Hippocampal formation (tissue), 2 donors: ENCODE measurements at regions not wholly inside any gene's neighbourhood (a gene's known extent, or its start where the extent isn't known, plus 50 kb on each side); places are given as distances from the start of the nearest gene placed in this dataset.
"Not testable (repeated sequence)": the region's sequence is repeated elsewhere in the genome, so short reads cannot be mapped to it uniquely, and the experiment has no call there.

Source experiments
- DNase-seq, 2 donors: peaks; one replicate each; lab custom pipeline; 2025; lab: John Stamatoyannopoulos, UW

DNA sequence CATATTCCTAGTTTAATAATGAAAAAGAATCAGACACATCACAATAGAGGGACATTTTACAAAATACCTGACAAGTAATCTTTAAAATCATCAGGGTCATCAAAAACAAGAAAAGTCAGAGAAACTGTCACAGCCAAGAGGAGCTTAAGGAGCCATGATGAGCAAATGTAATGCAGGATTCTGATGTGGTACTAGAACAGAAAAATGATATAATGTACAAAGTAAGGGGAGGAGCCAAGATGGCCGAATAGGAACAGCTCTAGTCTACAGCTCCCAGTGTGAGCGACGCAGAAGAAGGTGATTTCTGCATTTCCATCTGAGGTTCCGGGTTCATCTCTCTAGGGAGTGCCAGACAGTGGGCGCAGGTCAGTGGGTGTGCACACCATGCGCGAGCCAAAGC is 198.0 kb upstream of the FAT3 start:
- no peak for DNase-seq

DNA sequence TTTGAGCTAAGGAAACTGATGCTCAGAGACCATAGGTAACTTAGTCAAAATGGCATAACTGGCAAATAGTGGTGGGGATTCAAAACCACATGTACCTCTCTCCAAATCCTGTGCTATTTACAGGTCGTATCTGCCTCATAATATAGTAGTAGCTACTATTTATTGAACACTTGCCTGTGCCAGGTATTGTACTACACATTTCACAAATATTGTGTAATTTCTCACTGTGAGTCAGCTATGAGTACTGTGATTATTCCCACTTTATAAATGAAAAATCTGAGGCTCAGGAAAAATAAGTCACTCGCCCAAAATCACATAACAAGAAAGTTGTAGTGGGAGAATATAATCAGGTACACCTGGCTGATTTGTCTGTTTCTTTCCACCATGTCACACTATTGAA is 199.8 kb upstream of the FAT3 start:
- DNase-seq: no peak

DNA sequence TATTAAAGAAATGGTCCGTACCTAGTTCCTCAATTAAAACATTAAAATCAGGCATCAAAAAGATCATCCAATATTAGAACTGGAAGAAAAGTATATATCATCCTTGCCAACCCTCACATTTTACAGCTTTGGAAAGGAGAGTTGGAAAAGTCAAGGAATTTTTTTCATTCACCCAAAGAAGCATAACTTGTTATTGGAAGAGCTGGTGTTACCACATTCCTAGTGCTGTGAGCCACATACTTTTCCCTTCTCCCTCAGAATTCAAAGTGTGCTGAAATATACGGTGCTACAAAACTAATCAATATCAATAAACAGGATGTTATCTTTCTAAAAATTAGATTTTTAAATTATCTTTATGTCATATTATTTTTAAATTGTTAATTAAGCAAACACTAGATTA is 202.1 kb upstream of the FAT3 start:
- DNase-seq: no peak

DNA sequence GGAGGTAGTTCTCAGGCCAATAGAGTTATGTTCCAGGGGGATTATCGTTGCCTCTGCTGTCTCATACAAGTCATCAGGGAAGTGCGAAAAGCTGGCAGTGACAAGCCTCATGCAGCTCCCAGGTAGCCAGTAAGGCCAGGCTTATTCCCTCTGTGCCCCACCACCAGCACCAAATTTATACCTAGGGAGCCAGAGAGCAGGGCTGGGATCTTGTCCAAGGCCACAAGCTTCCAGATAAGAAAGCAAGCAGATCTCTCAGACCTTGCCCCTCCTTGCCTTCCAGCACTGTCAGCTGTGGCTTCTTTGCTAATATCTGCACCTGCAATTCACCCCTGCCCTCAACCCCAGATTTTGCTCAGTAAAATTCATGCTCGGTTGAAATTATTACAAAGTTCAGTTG is 206.3 kb upstream of the FAT3 start:
- no peak for DNase-seq

DNA sequence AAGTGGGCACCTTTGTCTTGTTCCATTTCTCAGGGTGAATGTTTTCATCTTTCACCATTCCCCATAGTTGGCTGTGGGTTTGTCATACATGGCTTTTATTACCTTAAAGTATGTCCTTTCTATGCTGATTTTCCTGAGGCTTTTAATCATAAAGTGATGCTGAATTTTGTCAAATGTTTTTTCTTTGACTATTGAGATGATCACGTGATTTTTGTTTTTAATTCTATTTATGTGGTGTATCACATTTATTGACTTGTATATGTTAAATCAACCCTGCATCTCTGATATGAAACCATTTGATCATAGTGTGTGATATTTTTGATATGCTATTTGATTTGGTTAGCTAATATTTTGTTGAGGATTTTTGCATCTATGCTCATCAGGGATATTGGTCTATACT is 216.4 kb upstream of the FAT3 start:
- no peak for DNase-seq

DNA sequence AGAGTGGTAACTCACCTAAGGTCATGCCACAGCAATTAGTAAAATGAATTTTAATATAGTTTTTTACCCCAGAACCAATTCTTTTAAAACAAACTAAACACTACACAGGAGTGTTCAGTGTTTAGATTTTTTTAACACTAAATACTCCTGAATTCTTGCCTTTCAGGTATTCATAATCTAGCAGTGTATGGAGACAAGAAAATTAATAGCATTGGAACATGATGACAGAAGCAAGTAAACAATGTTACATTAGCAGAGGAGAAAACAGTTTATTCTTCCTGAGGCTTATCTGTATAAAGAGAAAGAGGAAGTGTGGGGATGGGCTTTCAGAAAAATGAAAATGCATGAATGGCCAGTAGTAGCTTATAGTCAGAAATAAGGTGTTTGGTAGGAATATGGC is 222.1 kb upstream of the FAT3 start:
- DNase-seq: no peak

DNA sequence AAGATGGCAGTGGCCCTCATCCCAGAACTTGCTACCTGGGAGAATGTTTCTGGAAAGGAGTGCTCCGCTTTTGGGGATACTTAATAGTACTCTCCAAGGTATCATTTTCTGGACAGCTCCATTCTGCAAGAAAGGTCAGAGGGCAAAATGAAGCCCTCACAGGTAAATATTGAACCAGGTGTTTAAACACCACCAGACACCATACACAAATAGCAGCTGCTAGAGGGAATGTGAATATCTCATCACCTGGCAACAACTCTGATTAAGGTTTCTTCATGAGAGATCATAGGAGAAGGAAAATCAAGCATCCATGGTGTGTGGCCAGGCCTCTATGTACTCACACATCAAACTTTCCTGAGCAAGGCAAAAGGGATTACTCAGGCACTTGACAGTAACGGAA is 226.1 kb upstream of the FAT3 start:
- no peak for DNase-seq

DNA sequence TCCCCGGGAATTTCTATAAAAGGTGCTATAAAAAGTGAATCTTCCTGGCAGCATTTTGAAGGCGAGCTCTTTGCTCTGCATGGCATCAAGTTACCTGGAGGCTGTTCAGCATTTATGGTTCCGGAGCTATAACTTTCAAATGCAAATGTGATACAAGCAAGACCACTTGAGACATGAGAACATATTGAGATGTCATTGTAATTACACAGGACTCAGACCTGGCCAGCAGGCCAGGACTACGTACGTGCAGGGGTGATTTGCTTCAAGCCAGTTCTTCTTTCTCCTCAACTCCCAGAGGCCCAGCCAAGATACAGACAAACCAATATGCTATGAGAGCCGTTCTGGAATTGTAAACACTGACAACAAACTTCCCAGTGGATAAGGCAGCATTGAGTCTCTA is 227.4 kb upstream of the FAT3 start:
- no peak for DNase-seq

DNA sequence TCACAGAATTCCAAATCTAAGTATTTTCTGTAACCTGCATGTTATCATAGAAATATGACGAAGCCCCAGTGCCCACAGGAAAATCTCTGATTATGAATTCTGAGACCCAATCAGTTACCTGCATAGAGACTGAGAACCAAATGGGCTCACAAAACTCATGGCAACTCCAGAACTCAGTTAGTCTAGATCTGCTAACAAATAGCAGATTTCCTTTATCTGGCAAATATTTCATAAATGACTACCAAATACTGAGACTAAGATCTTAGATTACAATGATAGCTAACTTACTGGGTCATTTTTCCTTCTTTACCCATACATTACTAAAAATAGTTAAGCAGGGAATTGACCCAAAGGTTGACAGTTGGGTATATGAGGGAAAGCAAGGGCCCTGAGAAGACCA is 228.1 kb upstream of the FAT3 start:
- DNase-seq: no peak

DNA sequence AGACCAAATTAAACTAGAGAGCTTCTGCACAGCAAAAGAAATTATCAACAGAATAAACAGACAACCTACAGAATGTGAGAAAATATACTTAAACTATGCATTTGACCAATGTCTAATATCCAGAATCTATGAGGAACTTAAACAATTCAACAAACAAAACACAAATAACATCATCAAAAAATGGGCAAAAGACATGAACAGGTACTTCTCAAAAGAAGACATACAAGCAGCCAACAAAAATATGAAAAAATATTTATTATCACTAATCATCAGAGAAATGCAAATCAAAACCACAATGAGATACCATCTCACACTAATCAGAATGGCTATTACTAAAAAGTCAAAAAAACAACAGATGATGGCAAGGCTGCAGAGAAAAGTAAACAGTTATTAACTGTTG is 236.2 kb upstream of the FAT3 start:
- not testable (repeated sequence) for DNase-seq

DNA sequence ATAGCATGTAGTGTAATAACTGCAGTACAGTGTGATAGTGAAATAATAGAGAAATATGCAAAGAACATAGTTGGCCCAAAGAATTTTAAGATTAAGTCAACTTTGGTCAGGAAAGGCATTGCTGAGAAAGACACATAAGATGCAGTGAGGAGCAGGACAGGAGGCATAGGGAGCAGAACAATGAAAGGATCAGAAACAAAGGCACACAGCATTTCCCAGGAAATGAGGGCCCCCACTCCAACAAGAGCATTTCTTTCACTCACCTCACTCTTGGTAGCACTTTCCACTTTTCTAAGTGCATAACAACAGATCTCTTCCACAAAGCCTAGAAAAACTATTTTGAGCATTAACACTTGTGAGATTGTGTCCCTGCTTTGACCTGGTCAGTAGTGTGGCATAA is 238.4 kb upstream of the FAT3 start:
- no peak for DNase-seq

DNA sequence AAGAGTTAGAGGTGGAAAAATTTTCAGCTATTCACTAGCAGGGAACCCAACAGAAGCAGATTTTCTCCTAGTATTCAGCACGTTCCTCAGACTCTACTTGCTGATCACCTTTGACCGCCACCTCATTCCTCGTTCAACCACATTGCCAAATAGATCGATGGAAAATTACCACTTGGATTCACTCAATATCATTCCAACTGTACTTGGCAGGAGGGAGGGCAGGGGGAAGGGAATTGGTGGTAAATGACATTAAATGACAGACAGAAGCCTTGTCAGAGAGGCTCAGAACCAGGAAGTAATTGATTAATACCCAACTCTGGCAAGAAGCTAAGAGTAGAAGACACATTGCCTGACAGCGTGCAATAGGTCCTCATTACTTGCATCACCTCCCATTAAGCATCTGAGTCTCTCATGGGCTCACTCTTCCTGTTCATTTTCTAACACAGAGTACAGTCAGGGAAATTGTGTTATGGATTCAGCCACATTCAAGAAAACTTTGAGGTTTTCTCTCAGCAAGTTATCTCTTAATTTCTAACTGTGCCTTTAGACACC is 240.5 kb upstream of the FAT3 start:
- no peak for DNase-seq

DNA sequence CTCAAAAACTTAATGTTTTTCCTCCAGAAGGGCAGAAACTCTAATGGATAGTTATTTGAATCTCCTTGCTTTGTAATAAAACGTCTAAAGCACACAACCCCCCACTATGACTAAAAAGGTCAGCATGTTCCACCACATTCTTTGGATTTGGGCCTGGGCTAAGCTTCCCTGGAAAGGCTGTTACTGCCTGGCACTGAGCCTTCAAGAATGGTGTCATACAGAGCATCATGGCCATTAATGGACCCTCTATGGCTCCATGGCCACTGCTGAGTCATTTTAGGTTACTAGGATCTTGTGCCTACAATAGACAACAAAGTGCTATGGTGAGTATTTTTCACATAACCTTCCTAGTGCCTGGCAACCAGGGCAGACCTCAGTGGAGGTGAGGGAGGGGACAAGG is 242.6 kb upstream of the FAT3 start:
- no peak for DNase-seq

DNA sequence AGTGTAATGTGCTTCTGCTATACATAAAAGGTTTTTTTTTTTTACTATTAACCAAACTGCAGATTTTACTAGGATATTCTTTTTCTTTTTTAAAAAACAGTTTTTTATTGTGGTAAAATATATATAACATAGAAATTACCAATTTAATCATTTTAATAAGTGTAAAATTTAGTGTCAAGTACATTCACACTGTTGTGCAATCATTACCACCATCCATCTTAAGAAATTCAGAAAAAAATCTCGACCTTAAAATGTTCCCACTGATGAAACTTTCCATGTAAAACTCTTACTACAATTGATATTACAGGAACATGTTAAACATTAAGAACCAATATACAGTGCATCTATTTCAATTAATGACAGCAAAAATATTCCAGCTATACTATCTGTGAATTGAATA is 244.8 kb upstream of the FAT3 start:
- no peak for DNase-seq

DNA sequence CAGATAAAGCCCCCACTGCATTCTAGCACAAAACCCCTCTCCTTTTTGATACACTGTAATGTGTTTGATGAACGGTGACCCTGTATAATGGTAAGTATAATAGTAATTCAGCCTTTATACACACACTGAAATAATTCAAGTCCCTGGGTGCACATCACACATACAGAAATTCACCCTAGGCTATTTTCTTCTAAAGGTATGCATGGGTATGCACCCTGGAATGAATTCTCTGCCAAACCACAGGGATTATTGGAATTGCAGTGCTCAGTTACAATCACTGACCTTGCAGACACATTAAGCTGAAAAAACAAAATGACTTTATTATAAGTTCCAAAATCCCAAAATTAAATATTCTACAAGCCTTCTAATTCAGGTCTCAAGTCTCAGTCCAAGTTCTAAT is 245.9 kb upstream of the FAT3 start:
- no peak for DNase-seq

DNA sequence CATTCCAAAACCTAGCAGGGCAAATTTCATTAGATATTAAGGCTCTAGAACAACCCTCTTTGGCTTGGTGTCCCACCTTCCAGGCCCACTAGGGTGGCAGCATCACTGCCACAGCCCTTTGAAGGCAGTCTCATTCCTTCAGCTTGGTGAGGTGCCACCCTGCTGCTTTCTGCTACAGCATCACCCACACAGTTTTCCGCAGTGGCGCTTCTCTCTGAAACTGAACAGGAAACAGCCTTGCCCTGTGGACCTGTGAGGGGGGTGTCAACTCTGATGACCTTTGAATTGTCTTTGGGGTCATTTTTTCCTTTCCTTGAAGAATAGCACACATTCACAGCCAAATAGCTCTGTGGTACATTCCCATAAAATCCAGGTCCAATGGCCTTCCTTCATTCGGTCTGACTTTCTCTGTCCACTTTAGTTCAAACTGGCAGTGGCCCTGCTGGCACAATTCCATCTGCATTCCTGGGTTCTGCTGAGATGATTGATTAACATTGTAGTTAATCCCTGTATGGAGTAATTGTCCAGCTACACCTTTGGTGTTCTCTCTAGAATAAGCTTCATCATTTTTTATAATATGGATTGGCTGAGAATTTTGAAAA is 251.9 kb upstream of the FAT3 start:
- DNase-seq: no peak

DNA sequence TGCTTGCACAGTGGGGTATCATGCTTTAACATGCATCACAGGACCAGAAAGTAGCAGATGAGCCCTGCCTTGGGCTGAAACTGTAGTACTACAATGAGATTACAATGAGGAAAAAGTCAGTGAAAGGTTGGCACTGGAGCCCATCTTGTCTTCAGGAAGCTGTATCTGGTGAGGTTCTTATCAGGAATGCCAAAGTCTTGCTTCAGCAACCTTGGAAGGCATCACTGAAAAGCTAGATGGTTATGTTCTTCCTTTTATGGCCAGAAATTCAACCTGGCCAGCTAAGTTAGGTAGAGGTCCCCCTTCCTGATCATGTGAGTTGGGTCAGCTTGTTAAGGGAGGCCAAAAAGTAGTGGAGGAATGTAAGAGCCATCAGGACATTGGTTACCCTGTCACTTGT is 254.0 kb upstream of the FAT3 start:
- no peak for DNase-seq

DNA sequence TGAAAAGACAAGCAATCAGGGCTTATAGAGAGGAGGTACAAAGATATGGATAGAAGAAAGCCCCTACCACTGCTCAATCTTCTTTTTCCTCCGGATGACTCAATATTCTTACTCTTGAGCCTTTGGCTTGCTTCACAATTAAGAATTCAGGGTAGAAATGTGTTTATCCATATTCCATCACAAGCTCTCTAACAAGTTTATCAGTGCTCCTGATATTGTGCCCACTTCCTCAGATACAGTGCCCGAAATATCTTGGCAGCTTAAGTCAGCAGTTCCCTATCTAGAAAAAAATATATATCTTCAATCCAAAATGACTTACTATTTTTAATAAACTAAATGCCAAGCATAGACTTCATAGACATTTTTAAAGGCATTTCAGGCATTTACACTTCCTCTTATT is 255.1 kb upstream of the FAT3 start:
- no peak for DNase-seq

DNA sequence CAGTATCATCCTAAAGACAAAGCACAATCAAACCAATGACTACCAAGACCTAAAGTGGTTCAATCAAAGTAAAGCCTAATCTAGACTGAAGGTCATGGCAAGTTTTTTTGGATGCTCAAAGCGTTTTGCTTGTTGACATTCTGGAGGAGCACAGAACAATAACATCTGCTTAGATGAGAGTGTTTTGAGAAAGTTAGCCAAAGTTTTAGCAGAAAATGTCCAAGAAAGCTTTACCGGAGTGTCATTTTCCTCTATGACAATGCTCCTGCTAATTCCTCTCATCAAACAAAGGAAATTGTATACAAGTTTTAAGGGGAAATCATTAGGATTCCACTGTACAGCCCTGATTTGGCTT is 256.9 kb upstream of the FAT3 start:
- DNase-seq: no peak

DNA sequence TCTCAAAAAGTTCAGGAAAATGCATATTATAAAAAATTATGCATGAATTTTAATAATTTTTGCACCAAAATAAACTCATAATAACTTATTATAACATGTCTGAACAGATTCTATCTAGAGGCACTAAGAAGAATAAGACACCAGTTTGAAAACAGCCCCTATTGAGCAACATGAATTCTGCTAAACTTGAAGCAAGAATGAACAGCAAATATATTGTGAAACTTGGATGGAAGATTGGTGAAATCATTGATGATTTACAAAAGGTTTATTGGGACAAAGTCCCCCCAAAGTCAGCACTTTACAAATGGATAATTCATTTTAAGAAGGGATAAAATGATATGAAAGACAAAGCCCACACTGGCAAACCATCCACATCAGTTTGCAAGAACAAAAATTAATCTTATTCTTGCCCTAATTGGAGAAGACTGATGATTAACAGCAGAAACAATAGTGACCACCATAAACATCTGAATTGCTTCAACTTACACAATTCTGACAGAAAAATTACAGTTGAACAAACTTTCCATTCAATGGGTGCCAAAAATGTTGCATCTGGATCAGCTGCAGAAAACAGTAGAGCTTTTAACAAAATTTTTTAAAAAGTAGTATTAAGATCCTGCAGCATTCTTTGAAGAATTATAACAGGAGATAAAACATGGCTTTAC is 257.5 kb upstream of the FAT3 start:
- no peak for DNase-seq

DNA sequence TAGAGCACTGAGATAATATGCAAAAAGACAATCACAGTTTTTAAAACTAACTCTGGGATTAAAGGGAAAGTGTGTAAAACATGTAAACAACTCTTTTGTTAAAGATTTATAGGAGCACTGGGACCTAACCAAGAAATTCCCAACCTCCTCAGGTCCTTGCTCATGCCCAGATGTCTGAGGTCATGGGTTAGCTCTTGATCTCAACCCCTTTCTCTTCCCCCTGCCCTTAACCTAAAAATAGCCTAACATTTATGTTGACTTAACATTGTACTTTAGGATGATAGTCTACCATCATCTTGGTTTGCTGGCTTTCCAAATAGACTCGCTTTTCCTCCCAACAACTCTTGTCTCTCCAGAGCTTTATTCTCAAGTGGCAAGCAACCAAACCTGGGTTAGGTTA is 258.2 kb upstream of the FAT3 start:
- DNase-seq: no peak

DNA sequence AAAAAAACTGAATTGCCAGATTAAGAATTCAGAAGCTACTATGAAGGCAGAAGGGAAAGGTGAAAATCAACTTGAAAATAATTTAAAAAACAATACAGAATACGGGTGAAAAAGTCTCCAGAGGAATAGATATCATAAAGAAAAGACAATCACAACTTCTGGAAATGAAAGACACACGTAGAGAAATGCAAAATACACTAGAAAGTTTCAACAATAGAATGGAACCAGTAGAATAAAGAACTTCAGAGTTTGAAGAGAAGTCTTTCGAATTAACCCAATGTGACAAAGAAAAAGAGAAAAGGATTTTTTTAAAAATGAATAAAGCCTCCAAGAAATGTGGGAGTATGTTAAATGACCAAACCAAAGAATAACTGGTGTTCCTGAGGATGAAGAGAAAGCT is 263.8 kb upstream of the FAT3 start:
- no peak for DNase-seq

DNA sequence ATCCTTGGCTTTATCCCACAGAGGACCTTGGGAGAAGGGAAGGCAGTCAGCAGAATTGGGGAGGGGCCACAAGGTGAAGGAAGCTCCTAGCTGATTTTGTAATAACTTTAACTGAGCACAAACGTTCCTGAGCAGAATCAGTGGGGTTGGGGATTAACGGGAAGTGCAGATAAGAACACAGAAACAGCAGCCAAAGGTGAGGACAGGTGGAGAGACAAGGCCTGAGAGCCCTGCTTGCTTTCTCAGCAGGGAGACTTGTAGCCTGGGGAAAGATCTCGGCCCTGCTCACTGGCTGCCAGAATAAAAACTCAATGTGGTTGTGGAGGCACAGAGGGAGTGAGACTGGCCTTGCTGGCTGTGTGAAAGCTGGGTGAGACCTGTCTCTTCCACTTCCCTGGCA is 265.2 kb upstream of the FAT3 start:
- DNase-seq: no peak

DNA sequence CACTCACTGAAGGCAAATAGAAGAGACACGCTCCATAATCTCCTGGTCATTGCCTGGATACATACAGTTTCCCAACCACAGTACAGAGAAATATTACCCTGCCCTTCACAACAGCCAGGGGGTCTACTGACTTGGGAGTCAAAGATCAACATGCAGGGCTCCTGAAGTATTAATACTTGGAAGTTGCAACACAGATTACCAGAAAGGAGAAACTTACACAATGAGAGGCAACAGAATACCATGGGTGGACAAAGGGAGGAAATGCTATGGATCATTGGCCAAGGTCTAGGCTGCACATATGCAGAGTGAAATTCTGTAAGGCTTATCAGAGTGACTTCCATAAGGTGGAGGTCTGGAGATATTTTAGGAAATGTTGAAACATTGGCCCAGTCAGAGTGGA is 267.9 kb upstream of the FAT3 start:
- no peak for DNase-seq
